HFFc6 (cell line): ENCODE measurements at regions not wholly inside any gene's neighbourhood (a gene's known extent, or its start where the extent isn't known, plus 50 kb on each side); places are given as distances from the start of the nearest gene placed in this dataset.

Source experiments
- DNase-seq: peaks from one replicate; pipeline ENCODE4 v3.0.0-alpha.2; 2018
- H3K27ac Mint-ChIP-seq: 2 replicates; pipeline ENCODE4 v1.8.0; 2020; ENCODE audit warnings: mild to moderate bottlenecking, mixed read lengths
- H3K27me3 Mint-ChIP-seq: 2 replicates; pipeline ENCODE4 v1.8.0; 2021; ENCODE audit warnings: mild to moderate bottlenecking, moderate library complexity, mixed read lengths; ENCODE audit not compliant: insufficient read depth
- H3K36me3 Mint-ChIP-seq: 2 replicates; pipeline ENCODE4 v1.8.0; 2021; ENCODE audit warnings: low read depth, mixed read lengths
- H3K4me1 Mint-ChIP-seq: 2 replicates; pipeline ENCODE4 v1.8.0; 2020; ENCODE audit warnings: low read depth, mixed read lengths
- H3K4me3 Mint-ChIP-seq: 2 replicates; pipeline ENCODE4 v1.8.0; 2020; ENCODE audit warnings: mild to moderate bottlenecking, moderate library complexity, mixed read lengths
- H3K9me3 Mint-ChIP-seq: 2 replicates; pipeline ENCODE4 v1.8.0; 2020; ENCODE audit warnings: mild to moderate bottlenecking, mixed read lengths
- TF ChIP-seq, protein P1 (sequence below): fragments of 200-600 bp; sonication (generic); IDR thresholded peaks from 2 replicates; pipeline ENCODE4 v1.5.0; 2021; ENCODE audit warnings: antibody characterized with exemption, mild to moderate bottlenecking

DNA sequence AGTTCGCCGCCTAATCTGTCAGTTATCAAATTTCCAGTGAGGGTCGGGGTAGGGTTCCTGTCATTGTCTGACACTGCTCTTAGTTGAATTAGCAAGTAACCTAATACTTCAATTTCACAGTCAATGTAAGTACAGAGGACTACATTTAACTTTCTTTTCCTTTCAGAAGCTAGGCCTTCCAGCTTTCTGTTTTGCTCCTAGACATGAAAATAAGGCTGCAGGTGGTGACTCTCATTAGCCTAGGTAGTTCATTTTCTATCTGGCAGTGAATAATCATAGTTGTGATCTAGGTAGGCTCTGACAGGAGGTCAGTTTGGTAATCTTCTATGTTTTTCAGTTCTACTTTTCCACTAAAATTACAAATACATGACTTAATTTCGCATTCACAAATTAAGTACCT lies 783.1 kb downstream of the MRPL39 start:
- Mint-ChIP-seq H3K27me3 (no peaks in the 10 kb centered on the region), H3K4me3 (no peak overlapping the region), H3K36me3 (no peaks in the 10 kb centered on the region), H3K9me3 (peaks cover 5% of the 10 kb centered on the region; the same call in 1 of the 2 replicates), H3K27ac (no peak overlapping the region), H3K4me1 (no peaks in the 10 kb centered on the region)
- DNase-seq: no peak
- TF ChIP-seq, protein P1, sequence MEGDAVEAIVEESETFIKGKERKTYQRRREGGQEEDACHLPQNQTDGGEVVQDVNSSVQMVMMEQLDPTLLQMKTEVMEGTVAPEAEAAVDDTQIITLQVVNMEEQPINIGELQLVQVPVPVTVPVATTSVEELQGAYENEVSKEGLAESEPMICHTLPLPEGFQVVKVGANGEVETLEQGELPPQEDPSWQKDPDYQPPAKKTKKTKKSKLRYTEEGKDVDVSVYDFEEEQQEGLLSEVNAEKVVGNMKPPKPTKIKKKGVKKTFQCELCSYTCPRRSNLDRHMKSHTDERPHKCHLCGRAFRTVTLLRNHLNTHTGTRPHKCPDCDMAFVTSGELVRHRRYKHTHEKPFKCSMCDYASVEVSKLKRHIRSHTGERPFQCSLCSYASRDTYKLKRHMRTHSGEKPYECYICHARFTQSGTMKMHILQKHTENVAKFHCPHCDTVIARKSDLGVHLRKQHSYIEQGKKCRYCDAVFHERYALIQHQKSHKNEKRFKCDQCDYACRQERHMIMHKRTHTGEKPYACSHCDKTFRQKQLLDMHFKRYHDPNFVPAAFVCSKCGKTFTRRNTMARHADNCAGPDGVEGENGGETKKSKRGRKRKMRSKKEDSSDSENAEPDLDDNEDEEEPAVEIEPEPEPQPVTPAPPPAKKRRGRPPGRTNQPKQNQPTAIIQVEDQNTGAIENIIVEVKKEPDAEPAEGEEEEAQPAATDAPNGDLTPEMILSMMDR: no peak

GRCh38 chr21:24823247-24823646 lies 784.0 kb downstream of the MRPL39 start:
- Mint-ChIP-seq H3K27ac (no peak overlapping the region), H3K9me3 (peaks cover 5% of the 10 kb centered on the region; the same call in 1 of the 2 replicates), H3K4me3 (no peak overlapping the region), H3K4me1 (no peaks in the 10 kb centered on the region), H3K27me3 (no peaks in the 10 kb centered on the region), H3K36me3 (no peaks in the 10 kb centered on the region)
- DNase-seq: no peak
- TF ChIP-seq, protein P1: no peak

DNA sequence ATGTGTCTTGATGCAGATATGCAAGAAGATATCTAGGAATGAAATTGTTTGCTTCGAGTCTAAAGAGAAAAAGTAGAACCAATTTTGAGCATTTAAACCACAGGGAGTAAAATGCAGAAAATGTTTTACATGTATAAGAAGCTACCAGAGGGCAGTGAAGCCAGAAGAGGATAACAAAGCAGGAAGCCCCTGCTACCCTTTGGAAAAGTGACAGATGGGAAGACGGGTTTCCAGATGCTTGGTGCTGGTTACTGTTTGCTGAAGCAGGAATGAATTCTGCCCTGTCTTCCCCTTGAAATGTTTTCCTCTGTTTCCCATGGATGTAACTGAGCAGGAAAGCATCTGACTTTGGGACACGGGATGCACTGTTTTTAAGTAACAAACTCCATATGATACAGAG lies 822.2 kb downstream of the MRPL39 start:
- no peak overlapping the region for H3K4me3 Mint-ChIP-seq
- no peak overlapping the region for H3K27ac Mint-ChIP-seq
- H3K27me3 Mint-ChIP-seq: no peaks in the 10 kb centered on the region
- peaks cover 32% of the 10 kb centered on the region for H3K9me3 Mint-ChIP-seq
- no peaks in the 10 kb centered on the region for H3K4me1 Mint-ChIP-seq
- no peak for DNase-seq
- no peaks in the 10 kb centered on the region for H3K36me3 Mint-ChIP-seq
- TF ChIP-seq, protein P1: no peak

DNA sequence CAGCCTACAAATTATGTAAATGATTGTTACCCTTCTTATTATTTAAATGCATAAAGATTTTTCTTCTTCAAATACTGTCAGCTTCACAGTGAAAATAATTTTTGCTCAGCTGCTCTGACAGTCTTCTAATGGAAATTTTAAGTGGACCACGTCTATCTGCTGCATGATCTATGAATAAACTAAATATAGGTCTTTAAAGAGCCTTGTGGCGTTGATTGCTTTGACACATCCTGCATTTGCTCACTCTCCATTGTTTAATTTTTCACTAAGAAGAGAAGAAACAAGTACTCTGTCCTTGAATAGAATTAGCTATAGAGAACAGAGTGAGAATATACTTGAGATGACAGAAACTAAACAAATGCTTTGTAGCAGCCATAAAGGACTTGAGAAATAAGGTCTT lies 826.1 kb downstream of the MRPL39 start:
- TF ChIP-seq, protein P1: no peak

DNA sequence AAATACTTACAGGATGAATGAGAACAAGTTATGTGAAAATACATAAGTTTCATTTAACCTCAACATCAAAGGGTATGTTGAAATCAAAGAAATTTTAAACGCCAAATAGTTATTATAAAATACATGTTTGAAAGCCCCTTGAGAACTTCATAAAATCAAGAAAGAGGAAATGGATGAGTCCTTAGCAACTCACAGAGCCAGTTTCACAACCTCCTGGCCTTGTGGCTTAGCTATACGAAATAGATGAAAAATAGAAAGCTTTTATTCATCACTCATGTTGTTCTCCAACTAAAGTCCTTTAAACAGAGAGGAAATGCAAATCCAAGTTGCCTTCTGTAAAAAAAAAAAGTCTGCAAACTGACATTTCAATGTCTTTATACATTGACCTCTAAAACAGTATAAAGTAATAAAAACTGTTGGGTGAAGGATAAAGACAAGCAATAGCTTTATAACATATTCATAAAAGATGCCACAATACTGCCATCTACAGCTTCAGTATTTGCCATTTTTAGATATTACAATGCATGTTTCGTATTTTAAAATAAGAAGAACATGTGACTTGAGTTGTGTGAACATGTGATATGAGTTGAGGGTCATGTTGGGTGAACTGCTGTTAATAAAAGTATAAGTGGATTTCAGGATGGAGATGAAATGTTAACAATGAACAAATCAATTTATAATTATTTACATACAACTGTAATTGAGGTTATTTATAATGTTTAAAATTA lies 847.8 kb downstream of the MRPL39 start:
- no peak for DNase-seq
- TF ChIP-seq, protein P1: no peak
- H3K4me1 Mint-ChIP-seq: no peaks in the 10 kb centered on the region
- H3K36me3 Mint-ChIP-seq: no peaks in the 10 kb centered on the region
- H3K27me3 Mint-ChIP-seq: no peaks in the 10 kb centered on the region
- H3K27ac Mint-ChIP-seq: no peak overlapping the region
- peaks cover 40% of the 10 kb centered on the region for H3K9me3 Mint-ChIP-seq
- H3K4me3 Mint-ChIP-seq: no peak overlapping the region

More for the DNA sequence above, 826.1 kb downstream of the MRPL39 start:
- no peak overlapping the region for H3K27ac Mint-ChIP-seq
- no peak for DNase-seq
- H3K4me1 Mint-ChIP-seq: no peaks in the 10 kb centered on the region
- no peaks in the 10 kb centered on the region for H3K27me3 Mint-ChIP-seq
- no peak overlapping the region for H3K4me3 Mint-ChIP-seq
- H3K36me3 Mint-ChIP-seq: no peaks in the 10 kb centered on the region
- H3K9me3 Mint-ChIP-seq: peaks cover 28% of the 10 kb centered on the region
